Rectal smooth muscle tissue (tissue), 1 donor: ENCODE measurements at regions not wholly inside any gene's neighbourhood (a gene's known extent, or its start where the extent isn't known, plus 50 kb on each side); places are given as distances from the start of the nearest gene placed in this dataset.

Experiments
- H3K27ac ChIP-seq: one replicate; pipeline ENCODE4 v1.7.0; 2013; ENCODE audit warnings: low read depth, low read length, inconsistent platforms
- H3K27me3 ChIP-seq: one replicate; pipeline ENCODE4 v1.7.0; 2013; ENCODE audit warnings: low read length; ENCODE audit not compliant: control insufficient read depth, insufficient read depth
- H3K36me3 ChIP-seq: one replicate; pipeline ENCODE4 v1.7.0; 2013; ENCODE audit warnings: low read length; ENCODE audit not compliant: control insufficient read depth, insufficient read depth
- H3K4me1 ChIP-seq: one replicate; pipeline ENCODE4 v1.7.0; 2013; ENCODE audit warnings: low read length; ENCODE audit not compliant: control insufficient read depth, insufficient read depth
- H3K4me3 ChIP-seq: one replicate; pipeline ENCODE4 v1.7.0; 2013; ENCODE audit warnings: low read length
- H3K9ac ChIP-seq: one replicate; pipeline ENCODE4 v1.7.0; 2013; ENCODE audit warnings: low read length

DNA sequence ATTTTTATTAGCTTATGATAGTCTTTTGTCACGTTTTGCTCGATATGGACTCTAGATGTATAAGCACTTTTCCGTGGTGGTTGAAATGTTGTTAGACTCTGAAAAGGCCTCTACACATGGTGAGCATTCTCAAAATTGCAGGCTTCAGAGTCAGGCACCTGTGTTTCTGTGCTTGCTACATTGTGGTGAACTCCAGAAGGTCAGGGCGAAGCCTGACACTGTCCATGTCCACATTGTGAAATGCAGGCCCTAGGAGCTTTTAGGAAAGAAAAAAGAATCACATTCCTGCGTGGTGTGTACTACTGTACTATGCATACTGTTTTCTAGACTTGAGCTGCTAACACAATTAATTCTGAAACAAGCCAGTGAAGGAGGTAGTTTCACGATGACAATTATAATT, 86.3 kb downstream of the HS3ST1 start:
- Histone ChIP-seq H3K27me3 (no peaks in the 10 kb centered on the region), H3K36me3 (no peaks in the 10 kb centered on the region), H3K4me3 (no peak overlapping the region), H3K27ac (no peak overlapping the region), H3K4me1 (no peaks in the 10 kb centered on the region), H3K9ac (no peak overlapping the region)

DNA sequence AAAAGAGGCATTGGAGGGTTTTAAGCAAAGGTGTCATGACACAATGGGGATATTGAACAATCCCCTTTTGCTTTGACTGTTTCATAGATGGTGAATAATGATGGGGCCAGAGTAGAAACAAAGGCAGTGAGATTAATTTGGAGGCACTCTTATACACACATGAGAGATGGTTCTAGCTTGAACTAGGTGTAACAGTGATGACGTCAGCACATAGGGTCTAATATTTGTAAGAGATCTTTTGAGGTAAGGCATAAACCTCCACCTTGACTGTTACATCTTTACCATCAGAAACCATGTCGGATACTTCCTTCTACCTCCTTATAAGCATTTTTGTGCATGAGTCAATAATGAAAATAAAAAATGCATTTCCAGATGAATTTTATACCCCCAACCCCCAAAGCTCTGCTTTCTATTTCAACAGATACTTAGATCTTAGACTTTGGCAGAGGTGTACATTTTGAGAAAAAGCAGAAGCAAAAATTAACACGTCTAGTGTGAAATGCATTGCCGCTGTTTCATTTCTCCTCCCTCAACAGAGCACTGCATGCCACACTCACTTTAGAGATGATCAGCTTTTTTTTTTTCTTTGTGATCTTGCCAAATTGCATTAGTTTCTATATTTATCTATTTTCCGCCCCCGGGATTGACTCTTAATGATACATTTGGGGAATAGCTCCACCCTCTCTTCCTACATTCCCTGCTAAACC, 87.2 kb downstream of the HS3ST1 start:
- Histone ChIP-seq H3K36me3 (no peaks in the 10 kb centered on the region), H3K27me3 (no peaks in the 10 kb centered on the region), H3K4me3 (no peak overlapping the region), H3K27ac (no peak overlapping the region), H3K9ac (no peak overlapping the region), H3K4me1 (no peaks in the 10 kb centered on the region)

DNA sequence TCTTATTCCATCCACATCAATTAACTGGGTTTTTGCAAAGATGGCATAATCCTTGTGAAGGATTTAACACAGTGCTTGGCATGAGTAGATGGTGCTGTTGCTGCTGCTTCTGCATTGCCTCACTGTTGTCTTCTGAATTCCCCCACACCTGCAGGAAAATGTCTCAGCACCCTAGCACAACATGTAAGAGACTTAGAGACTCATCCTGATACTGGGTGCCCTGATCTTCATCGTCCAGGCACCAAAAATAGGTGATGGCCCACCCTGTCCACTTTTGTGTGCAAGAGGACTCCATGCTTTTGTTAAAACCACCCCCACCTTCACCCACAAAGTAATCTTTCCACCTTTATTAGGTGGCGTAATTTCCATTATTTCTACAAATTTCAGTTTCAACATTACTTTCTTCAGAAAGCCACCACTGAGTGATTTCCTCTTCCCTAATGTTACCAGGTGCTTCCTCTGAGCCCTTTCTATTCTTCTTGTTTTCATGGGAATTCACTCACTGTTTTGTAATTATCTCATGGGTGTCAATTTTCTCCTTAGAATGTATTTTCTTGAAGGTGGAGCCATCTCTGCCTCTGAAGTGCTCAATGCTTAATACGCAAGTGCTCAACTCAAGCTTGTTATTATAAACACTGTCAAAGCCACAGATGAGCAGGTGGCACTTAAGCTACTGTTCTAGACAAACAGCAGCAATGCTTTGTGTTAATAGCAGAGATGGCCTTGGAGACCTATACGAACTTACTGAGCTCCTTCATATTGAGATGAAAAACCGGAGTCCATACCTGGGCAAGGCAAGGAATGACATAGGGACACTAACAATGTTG, 89.5 kb downstream of the HS3ST1 start:
- Histone ChIP-seq H3K27ac (no peak overlapping the region), H3K4me1 (no peaks in the 10 kb centered on the region), H3K36me3 (no peaks in the 10 kb centered on the region), H3K4me3 (no peak overlapping the region), H3K9ac (no peak overlapping the region), H3K27me3 (no peaks in the 10 kb centered on the region)

GRCh38 chr4:11337287-11337686, 91.4 kb downstream of the HS3ST1 start:
- Histone ChIP-seq H3K4me3 (no peak overlapping the region), H3K4me1 (no peaks in the 10 kb centered on the region), H3K27ac (no peak overlapping the region), H3K36me3 (no peaks in the 10 kb centered on the region), H3K27me3 (no peaks in the 10 kb centered on the region), H3K9ac (no peak overlapping the region)

DNA sequence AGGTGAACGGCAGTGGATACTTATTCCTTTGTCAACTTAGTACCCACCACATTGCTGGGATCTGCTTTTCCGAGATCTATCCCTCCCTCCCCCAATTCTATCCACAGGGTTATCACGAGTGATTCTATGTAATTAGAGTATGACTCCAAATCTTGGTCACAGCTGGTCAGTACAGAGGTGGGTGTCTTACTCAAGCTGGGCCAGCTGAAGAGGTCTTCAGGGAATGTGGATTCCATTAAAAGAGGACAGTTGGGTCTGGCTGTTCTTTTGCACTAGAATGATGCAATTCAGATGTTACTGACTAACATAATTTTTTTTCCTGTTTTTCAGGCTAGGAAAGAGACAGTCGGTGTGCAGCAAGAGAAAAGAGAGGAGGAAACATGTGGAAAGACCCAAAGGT, 92.3 kb downstream of the HS3ST1 start:
- Histone ChIP-seq H3K27me3 (no peaks in the 10 kb centered on the region), H3K27ac (no peak overlapping the region), H3K36me3 (no peaks in the 10 kb centered on the region), H3K9ac (no peak overlapping the region), H3K4me3 (no peak overlapping the region), H3K4me1 (no peaks in the 10 kb centered on the region)

GRCh38 chr4:11334887-11335286, 93.8 kb downstream of the HS3ST1 start:
- Histone ChIP-seq H3K4me1 (no peaks in the 10 kb centered on the region), H3K27ac (no peak overlapping the region), H3K27me3 (no peaks in the 10 kb centered on the region), H3K4me3 (no peak overlapping the region), H3K9ac (no peak overlapping the region), H3K36me3 (no peaks in the 10 kb centered on the region)

- H3K27ac ChIP-seq: no peak overlapping the region
- H3K4me3 ChIP-seq: no peak overlapping the region
- no peaks in the 10 kb centered on the region for H3K36me3 ChIP-seq
- no peak overlapping the region for H3K9ac ChIP-seq
- H3K27me3 ChIP-seq: no peaks in the 10 kb centered on the region
- H3K4me1 ChIP-seq: no peaks in the 10 kb centered on the region
Observed at GRCh38 chr4:11328401-11328800, 100.3 kb downstream of the HS3ST1 start.

DNA sequence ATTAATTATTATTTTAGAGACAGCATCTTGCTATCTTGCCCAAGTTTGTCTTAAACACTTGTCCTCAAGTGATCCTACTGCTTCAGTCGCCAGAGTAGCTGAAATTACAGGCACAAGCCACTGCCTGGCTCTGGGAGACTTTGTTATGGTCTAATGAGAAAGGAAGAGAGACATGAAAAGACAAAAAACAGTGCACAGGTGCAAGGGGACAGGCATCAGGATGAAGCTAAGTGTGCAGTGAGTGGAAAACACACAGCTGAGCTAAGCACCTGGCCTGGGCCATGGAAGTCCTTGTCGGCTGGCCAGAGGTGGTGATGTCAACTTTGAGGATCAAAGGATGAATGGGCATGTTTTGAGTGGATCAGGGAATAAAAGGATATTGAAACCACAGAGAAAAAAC, 102.7 kb downstream of the HS3ST1 start:
- H3K9ac ChIP-seq: no peak overlapping the region
- H3K4me1 ChIP-seq: no peaks in the 10 kb centered on the region

DNA sequence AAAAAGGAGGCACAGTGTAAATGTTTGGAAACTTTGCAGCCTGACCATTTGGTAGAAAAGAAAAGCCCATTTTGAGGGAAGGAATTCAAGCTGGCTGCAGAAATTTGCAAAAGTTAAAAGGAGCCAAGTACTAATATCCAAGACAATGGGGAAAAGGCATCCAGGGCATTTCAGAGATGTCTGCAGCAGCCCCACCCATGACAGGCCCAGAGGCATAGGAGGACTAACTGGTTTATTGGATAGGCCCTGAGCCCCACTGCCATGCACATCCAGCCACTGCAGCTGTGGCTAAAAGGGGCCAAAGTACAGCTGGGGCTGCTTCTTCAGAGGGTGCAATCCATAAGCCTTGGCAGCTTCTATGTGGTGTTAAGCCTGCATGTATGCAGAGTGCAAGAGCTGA, 104.9 kb downstream of the HS3ST1 start:
- H3K4me1 ChIP-seq: no peaks in the 10 kb centered on the region
- H3K9ac ChIP-seq: no peak overlapping the region
- no peaks in the 10 kb centered on the region for H3K27me3 ChIP-seq
- no peak overlapping the region for H3K27ac ChIP-seq
- H3K4me3 ChIP-seq: no peak overlapping the region
- no peaks in the 10 kb centered on the region for H3K36me3 ChIP-seq

More for the DNA sequence above, 102.7 kb downstream of the HS3ST1 start:
- no peak overlapping the region for H3K27ac ChIP-seq
- H3K27me3 ChIP-seq: no peaks in the 10 kb centered on the region
- H3K36me3 ChIP-seq: no peaks in the 10 kb centered on the region
- no peak overlapping the region for H3K4me3 ChIP-seq

- Histone ChIP-seq H3K36me3 (no peaks in the 10 kb centered on the region), H3K4me1 (no peaks in the 10 kb centered on the region), H3K27me3 (no peaks in the 10 kb centered on the region), H3K9ac (no peak overlapping the region), H3K4me3 (no peak overlapping the region), H3K27ac (no peak overlapping the region)
Observed at GRCh38 chr4:11313157-11313943, 115.3 kb downstream of the HS3ST1 start.

DNA sequence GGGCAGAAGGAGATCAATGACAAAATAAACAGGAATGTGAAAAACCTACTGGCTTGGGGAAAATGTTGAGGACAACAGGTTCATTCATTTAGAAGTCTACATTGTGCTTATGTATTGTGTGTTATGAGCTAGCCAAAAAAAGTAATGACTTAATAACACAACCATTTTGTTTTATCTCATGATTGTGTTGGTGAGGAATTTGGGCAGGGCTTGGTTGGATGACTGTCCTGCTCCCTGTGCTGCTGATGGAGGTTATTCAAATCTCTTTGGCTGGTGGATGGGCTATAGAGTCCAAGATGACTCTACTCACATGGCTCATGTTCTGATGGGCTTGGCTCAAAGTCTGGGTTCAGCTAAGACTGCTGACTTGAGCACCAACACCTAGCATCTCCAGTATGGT, 116.3 kb downstream of the HS3ST1 start:
- no peaks in the 10 kb centered on the region for H3K36me3 ChIP-seq
- no peak overlapping the region for H3K9ac ChIP-seq
- H3K4me1 ChIP-seq: no peaks in the 10 kb centered on the region
- no peak overlapping the region for H3K27ac ChIP-seq
- no peaks in the 10 kb centered on the region for H3K27me3 ChIP-seq
- no peak overlapping the region for H3K4me3 ChIP-seq

- H3K36me3 ChIP-seq: no peaks in the 10 kb centered on the region
- H3K9ac ChIP-seq: no peak overlapping the region
- H3K27ac ChIP-seq: no peak overlapping the region
- H3K27me3 ChIP-seq: no peaks in the 10 kb centered on the region
- no peak overlapping the region for H3K4me3 ChIP-seq
- H3K4me1 ChIP-seq: no peaks in the 10 kb centered on the region
Observed at GRCh38 chr4:11301075-11301660, 127.5 kb downstream of the HS3ST1 start.
